ENCODE measurements at regions not wholly inside any gene's neighbourhood (a gene's known extent, or its start where the extent isn't known, plus 50 kb on each side); places are given as distances from the start of the nearest gene placed in this dataset.
"Not testable (repeated sequence)": the region's sequence is repeated elsewhere in the genome, so short reads cannot be mapped to it uniquely, and the experiment has no call there.

DNA sequence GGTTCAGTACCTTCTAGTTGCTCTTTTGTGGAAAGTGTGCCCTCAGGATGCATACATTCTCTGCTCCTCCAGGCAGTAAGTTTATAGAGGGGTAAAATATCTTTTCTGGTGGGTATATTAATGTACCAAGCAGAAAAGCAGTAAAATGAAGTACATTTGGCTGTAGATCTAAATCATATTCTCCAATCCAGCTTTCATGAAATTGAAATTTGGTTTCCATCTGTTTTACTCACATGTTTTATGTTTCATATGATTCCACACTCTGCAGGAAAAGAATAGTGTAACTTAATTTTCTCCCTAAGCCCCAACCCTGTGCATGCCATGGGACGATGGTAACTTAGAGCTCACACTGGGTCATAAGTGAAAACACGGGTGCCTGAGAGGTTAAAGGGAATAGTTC, 172.3 kb downstream of the AKAIN1 start:
- DNase-seq (ENCODE audit: low read depth in 4 of 4, low spot score in 1 of 4): no peak

DNA sequence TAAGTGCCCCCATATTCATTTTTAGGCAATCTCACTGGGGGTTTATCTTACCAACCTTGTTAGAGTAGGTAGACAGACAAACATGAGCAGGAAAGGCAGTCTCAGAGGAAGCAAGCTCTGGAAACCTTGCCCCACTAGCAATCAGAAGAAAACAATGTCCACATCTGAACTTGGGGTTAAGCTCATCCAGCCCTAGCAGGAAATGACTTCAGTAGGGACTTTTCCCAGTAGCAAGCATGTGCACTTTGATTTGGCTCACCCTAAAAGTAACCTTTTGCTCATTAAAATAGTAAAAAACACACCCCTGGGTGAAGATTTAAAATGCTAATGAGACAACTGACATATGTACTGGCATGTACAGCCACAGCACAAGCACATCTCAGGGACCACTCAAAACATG, 175.5 kb downstream of the AKAIN1 start:
- no peak for DNase-seq (ENCODE audit: low read depth in 4 of 4, low spot score in 1 of 4)

DNA sequence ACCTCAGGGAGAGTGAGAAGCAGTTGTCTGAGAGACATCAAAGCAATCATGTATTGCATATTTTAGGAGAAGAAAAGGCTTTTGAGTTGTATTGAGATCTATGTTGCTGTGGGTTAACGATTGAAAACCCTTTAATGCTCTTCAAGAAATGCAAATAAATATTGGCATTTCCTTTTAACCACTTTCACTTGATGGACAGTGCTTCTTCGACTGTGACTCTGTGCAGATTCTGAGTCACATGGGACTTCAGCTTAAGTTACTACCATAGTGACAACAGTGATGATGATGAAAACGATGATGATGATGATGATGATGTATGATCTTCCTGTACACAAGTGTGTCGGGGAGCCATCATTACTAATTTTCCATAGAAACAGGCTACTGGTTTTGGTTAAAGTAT, 181.8 kb downstream of the AKAIN1 start:
- DNase-seq (ENCODE audit: low read depth in 4 of 4, low spot score in 1 of 4): no peak

DNA sequence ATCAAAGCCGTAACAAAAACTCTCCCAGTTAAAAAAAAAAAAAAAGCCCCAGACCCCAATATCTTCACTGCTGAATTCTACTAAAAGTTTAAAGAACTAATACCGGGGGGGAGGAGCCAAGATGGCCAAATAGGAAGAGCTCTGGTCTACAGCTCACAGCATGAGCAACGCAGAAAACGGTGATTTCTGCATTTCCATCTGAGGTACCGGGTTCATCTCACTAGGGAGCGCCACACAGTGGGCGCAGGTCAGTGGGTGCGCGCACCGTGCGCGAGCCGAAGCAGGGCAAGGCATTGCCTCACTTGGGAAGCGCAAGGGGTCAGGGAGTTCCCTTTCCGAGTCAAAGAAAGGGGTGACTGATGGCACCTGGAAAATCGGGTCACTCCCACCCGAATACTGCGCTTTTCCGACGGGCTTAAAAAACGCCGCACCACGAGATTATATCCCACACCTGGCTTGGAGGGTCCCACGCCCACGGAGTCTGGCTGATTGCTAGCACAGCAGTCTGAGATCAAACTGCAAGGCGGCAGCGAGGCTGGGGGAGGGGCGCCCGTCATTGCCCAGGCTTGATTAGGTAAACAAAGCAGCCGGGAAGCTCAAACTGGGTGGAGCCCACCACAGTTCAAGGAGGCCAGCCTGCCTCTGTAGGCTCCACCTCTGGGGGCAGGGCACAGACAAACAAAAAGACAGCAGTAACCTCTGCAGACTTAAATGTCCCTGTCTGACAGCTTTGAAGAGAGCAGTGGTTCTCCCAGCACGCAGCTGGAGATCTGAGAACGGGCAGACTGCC, 192.8 kb downstream of the AKAIN1 start:
- DNase-seq (ENCODE audit: low read depth in 4 of 4, low spot score in 1 of 4): not testable (repeated sequence)

DNA sequence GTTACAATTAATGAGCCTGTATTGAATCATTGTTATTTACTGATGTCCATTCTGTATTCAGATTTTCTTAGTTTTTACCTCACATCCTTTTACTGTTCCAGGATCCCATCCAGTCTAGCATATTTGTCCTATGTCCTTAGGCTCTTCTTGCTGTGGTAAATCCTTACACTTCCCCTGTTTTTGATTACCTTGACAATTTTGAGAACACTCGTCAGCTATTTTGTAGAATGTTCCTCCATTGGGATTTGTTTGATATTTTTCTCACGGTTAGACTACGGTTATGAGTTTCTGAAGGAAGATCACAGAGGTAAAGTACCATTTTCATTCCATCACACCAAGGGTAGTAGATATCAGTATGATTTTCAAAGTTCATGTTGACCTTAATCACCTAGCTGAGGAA, 202.3 kb downstream of the AKAIN1 start:
- no peak for DNase-seq (ENCODE audit: low read depth in 4 of 4, low spot score in 1 of 4)

DNA sequence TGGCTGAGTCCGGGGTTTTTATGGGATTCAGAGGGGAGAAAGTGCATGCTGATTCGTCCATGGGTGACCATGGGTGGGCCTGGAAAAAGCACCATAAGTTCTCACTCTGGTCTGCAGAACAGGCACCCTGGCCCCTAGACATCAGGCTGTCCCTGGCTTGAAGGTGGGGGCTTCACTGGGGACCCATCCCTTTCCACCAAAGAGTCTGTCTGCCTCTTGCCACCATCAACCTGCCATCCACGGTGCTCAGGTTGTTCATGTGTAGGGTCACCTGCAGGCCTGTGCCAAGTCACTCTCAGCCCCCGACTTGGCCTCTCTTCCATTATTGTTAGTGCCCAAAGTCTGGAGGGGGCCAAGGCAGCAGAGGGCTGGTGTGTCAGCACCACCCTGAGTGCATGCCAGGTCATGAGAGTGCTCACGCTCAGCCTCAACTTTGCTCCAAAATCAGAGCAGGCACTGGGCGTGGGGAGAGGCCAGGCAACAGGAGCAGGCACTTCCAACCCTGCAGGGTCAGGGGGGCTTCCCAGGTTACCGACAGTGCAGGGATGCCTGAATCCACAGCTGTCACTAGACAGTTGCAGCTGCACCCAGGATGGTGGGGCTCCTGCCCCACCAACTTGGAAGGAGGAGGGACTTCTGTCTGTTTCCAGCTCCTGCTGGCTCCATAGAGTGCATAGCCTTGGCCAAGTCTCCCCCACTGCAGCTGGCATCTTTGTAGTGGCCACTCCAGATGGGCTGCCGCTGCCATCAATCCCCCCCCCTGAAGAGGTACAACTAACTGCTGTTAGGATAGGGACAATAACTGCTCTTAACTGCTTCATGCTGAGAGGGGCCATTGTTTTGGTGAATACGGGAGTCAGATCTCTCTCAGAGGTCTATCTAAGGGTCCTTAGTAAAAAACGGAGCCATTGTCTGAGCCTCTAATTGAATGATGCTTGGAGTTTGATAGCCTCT, 209.3 kb downstream of the AKAIN1 start:
- DNase-seq (ENCODE audit: low read depth in 4 of 4, low spot score in 1 of 4): no peak

DNA sequence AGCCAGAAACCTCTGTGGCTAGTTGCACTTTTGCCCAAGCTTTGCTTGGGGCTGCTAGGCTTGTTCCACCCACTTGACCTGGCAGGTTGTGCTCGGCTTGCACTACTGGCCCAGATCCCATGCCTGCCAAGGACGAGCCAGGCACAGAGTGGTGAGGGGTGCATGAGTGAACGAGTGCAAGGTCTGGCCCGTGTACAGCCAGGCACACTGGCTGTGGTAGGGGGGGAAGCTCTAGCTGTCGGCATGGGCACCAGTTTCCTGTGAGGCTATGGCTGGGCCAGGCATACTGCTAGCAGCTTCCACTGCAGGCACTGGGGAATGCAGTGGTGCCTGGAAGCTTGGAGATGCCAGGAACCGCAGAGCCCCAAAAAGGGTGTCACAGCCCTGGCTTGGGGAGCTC, 210.4 kb downstream of the AKAIN1 start:
- DNase-seq (ENCODE audit: low read depth in 4 of 4, low spot score in 1 of 4): no peak

DNA sequence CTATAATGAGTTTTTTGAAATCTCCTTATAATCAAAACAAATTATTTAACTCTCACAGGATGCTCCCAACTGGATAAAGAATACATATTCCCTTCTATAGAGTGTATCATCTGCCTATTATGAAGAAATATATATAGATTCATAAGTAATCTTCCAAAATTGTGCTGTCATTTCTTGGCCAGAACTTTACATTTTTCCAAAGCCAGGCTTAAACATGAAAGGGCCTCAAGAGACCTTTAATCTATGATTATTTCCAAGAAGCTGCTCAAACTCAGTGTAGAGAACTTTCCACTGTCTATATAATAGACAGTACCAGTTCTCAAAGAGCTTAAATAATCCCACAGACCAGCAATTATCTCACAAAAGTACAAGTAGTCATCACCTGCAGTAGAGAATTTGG, 211.0 kb downstream of the AKAIN1 start:
- no peak for DNase-seq (ENCODE audit: low read depth in 4 of 4, low spot score in 1 of 4)

DNA sequence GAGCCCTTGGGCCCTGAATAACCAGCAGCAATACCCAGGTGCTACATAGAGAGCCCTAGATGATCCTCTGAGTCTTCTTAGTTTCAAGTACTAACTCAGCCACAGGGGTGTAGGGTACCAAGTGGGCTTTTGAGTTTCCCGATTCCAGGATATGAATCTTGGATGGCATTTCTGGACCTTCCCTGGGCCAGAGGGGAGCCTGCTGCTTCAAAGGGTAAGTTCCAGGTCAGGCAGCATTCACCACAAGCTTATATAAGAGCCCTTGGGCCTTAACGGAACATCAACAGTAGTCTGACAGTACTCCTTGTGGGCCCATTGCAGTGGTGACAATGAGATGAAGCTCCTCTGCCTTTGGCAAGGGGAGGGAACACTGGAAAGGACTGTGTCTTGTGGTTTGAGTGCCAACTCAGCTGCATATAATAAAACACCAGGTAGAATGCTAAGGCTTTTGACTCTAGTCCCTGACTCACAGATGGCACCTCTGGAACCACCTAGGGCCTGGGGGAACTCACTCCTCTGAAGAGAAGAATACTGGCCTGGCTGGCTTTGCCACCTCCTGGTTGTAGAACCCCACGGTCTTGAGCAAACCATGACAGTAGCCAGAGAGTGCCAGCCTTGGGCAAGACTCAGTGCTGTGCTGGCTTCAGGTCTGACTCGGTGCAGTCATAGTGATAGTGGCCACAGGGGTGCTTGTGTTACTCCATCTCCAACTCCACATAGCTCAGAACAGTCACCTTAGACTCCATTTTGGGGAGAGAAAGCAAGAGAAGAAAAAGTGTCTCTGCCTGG, 235.7 kb downstream of the AKAIN1 start:
- DNase-seq (ENCODE audit: low read depth in 4 of 4, low spot score in 1 of 4): no peak

DNA sequence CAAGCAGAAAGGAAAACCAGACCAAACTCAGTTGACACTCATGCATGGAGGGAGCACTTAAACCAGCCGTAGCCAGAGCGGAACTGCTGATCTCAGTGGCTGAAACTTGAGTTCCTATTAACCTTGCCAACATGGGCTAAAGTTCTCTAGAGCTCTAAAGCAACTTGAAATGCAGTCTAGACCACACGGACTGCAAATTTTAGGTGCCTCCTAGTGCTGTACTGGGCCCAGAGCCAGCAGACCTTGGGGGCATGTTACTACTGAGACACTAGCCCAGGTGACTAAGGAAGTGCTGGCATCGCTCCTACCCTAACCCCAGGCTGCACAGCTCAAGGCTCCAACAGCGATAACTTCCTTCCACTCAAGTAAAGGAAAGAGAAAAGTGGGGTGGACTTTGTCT, 236.5 kb downstream of the AKAIN1 start:
- DNase-seq (ENCODE audit: low read depth in 4 of 4, low spot score in 1 of 4): no peak

DNA sequence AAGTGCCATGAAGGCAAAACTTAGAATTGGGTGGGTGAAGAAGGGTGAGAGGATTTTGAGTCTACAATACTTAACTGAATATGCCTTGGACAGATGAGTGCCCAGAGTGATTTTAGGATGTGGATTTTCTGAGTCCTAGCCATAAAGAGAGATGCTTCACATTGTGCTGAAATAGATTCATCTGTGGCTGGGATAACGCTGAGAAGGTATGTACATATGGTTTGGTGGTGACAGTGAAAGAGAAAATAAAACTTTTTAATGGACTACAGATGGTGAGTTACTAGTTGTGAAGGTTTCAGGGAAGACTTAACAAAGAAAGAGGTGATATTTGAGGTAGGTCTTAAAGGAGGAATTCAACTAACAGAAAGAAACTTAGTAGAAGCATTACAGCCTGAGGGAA, 265.8 kb downstream of the AKAIN1 start:
- no peak for DNase-seq (ENCODE audit: low read depth in 4 of 4, low spot score in 1 of 4)

DNA sequence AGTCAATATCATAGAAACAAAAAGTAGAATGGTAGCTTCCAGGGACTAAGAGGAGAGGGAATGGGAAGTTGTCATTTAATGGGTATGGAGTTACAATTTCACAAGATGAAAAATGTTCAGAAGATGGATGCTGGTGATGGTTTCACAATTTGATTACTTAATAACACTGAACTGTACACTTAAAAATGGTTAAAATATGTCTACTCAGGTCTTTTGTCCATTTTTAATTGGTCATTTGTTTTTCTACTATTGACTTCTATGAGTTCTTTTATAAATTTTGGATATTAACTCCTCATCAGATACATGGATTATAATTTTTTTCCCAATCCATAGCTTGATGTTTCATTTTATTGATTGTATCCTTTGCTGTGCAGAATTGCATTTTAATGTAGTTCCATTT, 275.5 kb downstream of the AKAIN1 start:
- DNase-seq (ENCODE audit: low read depth in 4 of 4, low spot score in 1 of 4): no peak

DNA sequence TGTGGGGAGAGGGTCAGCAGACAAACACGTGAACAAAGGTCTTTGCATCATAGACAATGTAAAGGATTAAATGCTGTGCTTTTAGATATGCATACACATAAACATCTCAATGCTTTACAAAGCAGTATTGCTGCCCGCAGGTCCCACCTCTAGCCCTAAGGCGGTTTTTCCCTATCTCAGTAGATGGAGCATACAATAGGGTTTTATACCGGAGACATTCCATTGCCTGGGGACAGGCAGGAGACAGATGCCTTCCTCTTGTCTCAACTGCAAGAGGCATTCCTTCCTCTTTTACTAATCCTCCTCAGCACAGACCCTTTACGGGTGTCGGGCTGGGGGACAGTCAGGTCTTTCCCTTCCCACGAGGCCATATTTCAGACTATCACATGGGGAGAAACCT, 279.5 kb downstream of the AKAIN1 start:
- DNase-seq (ENCODE audit: low read depth in 4 of 4, low spot score in 1 of 4): not testable (repeated sequence)

DNA sequence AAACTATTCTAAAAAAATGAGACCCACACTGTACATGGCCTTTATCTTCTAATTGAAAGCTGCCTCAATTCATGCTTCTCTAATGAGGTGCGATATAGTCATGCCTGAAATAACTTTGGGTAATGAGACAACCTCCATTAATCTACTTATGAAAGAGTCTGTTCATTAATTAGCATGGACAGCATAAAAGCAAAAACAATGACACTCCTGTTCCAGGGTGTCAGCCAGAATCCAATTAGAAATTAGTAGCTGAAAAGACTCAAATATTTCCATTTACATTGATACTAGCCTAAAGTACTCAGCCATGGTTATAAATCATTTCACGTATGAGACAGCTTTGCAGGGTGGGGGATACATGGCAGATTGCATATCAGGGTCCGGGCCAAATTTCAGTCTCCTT, 288.7 kb downstream of the AKAIN1 start:
- DNase-seq (ENCODE audit: low read depth in 4 of 4, low spot score in 1 of 4): no peak

DNA sequence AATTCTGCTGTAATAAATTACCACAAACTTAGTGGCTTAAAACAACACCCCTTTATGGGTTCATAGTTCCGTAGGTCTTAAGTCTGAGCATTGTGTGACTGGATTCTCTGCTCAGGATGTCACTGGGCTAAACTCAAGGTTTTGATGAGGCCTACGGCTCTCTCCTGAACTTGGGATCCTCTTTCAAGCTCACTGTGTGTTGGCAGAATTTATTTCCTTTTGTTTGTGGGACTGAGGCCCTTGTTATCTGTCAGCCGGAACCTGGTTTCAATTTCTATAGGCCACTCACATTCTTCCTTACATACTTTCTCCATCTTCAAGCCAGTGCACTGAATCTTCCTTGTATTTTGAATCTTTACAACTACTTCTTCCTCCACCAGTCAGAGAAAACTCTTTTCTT, 290.2 kb downstream of the AKAIN1 start:
- no peak for DNase-seq (ENCODE audit: low read depth in 4 of 4, low spot score in 1 of 4)

DNA sequence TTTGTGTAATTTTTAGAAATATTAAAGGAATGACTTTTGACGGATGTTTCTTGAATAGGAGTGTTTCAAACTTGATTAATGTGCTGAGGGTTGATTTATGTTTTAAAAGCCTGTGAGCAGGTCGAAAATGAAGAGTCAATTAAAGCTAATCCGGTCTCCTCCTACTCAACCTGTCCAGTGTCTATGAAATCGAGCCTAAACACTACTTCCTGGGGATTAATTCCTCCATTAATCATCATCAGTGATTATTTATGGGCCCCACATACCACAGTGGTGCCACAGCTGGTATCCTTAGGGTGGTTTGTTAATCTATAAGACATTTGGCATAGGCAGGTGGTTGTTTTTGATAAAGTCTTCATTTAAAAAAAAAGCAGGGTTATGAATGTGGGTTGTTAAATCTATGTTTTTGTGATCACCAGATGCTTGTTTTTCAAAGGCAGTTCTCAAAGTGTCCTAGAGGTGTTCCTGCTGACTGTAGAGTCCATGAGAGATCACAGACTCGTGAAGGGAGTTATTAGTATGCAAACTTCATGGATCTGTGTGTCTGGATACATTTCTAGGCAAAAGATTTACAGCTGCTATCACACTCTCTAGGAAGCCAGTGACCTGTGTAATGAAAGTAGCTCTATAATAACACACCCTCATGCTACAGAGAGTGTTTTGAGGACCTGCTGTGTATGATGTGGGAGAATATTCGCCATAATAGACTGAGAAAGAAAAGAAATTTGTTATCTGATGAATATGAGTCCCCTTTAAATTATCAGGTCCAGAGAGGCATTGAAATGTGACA, 308.6 kb downstream of the AKAIN1 start:
- no peak for DNase-seq (ENCODE audit: low read depth in 4 of 4, low spot score in 1 of 4)

DNA sequence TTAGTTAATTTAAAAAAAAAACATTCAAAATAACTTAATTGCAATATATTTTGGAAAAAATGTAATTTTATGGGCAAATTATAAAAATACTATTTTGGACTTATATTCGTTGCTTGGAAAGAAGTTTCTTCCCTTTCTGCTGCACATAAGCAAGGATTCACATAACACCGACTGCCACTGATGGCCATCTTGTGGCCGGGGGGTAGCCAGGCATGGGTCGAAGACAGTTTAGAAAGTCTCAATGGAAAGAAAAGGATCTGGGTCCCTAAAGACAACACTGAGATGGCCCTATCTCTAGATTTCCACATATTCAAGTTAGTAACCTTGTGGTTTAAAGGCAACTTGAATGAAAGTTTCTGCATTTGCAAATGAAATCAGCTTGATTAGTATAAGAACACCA, 318.6 kb downstream of the AKAIN1 start:
- DNase-seq (ENCODE audit: low read depth in 4 of 4, low spot score in 1 of 4): no peak

DNA sequence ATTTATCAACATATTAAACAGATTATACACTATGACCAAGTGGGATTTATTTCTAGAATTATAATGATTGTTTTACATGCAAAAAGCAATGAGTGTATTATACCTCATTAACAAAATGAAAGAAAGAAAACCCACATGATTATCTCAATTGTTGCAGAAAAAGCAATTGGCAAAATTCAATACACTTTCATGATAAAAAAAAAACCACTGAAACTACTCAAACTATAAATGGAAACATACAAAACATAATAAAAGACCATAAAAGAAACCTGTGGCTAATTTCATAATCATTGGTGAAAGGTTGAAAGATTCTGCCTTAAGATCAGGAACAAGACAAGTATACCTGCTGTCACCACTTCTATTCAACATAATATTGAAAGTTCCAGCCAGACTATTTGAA, 325.9 kb downstream of the AKAIN1 start:
- DNase-seq (ENCODE audit: low read depth in 4 of 4, low spot score in 1 of 4): no peak

DNA sequence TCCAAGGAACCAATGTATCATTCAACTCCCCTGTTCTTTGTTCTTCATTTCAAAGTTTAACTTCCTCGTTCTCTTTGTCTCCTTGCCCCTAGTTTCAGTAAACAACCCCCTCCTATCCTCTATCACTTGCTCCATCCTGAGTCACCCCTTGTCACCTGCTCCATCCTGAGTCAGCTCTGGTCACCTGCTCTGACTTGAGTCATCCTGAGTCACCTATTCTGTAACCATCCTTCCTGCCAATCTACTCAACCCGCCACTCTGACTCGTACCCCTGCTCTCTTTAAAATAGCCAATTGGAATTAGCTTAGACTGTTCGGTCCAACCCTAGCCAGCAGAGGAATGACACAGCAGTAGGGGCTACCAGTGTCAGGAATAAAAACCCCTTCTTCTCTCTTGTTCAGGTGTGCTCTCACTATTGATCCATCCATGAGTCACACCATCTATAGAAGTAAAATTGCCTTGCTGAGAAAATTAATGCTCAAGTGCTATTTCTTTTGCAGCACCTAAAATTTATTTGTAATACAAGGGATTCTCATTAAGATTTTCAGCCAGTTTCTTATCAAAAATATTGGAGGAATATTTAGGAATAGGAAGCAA, 326.8 kb downstream of the AKAIN1 start:
- no peak for DNase-seq (ENCODE audit: low read depth in 4 of 4, low spot score in 1 of 4)

DNA sequence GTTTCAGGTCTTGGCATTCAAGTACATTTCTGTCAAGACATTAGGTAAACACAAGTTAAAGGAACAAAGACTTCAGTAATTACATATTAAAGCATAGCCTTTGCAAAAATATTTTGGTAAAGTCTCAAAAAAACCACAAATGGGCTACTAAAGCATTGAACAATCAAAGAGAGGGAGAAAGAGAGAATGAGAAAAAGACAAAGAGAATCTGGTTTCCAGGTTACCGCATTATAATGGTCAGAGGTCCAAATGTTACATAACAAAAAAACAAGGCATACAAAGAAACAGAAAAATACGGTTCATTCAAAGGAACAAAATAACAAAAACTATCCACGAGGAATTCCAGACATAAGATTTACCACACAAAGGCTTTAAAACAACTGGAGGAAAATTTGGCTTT, 327.9 kb downstream of the AKAIN1 start:
- no peak for DNase-seq (ENCODE audit: low read depth in 4 of 4, low spot score in 1 of 4)
